Panc1 (cell line): ENCODE measurements at regions not wholly inside any gene's neighbourhood (a gene's known extent, or its start where the extent isn't known, plus 50 kb on each side); places are given as distances from the start of the nearest gene placed in this dataset.

Experiments used
- ATAC-seq: fragments of 200-7000 bp; cut with Tn5 transposase; 2 replicates; pipeline ENCODE4 v1.9.1; 2020; ENCODE audit warnings: mild to moderate bottlenecking, moderate library complexity
- BruUV-seq: library from RNA; stranded (reverse); fragments of 400-500 nt; replicated peaks from 2 replicates; lab custom pipeline; 2021; lab: Mats Ljungman, UMichigan
- CTCF ChIA-PET: fragments of 300-600 bp; sonication (Branson Sonifier 250); formaldehyde crosslinking; loops from one replicate; lab custom pipeline; 2022; ENCODE audit warnings: antibody characterized with exemption; lab: Charles Lee
- POLR2A ChIA-PET: fragments of 300-600 bp; sonication (Branson Sonifier 250); formaldehyde crosslinking; loops from one replicate; lab custom pipeline; 2022; ENCODE audit warnings: antibody characterized with exemption; lab: Charles Lee
- DNase-seq: peaks from one replicate; pipeline ENCODE4 v3.0.0-alpha.2; 2010; ENCODE audit warnings: low read depth, low spot score
- H3K27ac ChIP-seq: 2 replicates; pipeline ENCODE4 v1.5.1; 2011; ENCODE audit warnings: mild to moderate bottlenecking, low read length, inconsistent platforms
- H3K27me3 ChIP-seq: fragments of 200-500 bp; sonication (Bioruptor generic); 2 replicates; pipeline ENCODE4 v1.6.0; 2014; ENCODE audit warnings: low read length, inconsistent platforms; ENCODE audit not compliant: control insufficient read depth, insufficient read depth
- H3K36me3 ChIP-seq: fragments of 200-500 bp; sonication (Bioruptor generic); 2 replicates; pipeline ENCODE4 v1.5.1; 2014; ENCODE audit warnings: inconsistent platforms, mild to moderate bottlenecking, low read length, moderate library complexity; ENCODE audit not compliant: control insufficient read depth, insufficient read depth
- H3K4me1 ChIP-seq: 2 replicates; pipeline ENCODE4 v1.5.1; 2011; ENCODE audit warnings: inconsistent platforms, mild to moderate bottlenecking, low read length, moderate library complexity; ENCODE audit not compliant: control insufficient read depth, insufficient read depth
- H3K4me3 ChIP-seq, 2 experiments: 2 replicates each; pipeline ENCODE4 v1.5.1; 2011 to 2012; ENCODE audit warnings: low read depth in 2 of 2, low read length in 2 of 2, mild to moderate bottlenecking in 2 of 2, inconsistent platforms in 1 of 2, moderate library complexity in 1 of 2
- H3K9me3 ChIP-seq: fragments of 200-500 bp; sonication (Bioruptor generic); 2 replicates; pipeline ENCODE4 v1.5.1; 2014; ENCODE audit warnings: low read depth, mild to moderate bottlenecking, inconsistent platforms, low read length, moderate library complexity; ENCODE audit not compliant: control insufficient read depth, insufficient read depth
- CTCF ChIP-seq: fragments of 450-650 bp; IDR thresholded peaks from 2 replicates; pipeline ENCODE4 v1.5.1; 2017; ENCODE audit warnings: mild to moderate bottlenecking
- POLR2AphosphoS5 ChIP-seq: IDR thresholded peaks from 2 replicates; pipeline ENCODE4 v1.6.1; 2012; ENCODE audit warnings: mild to moderate bottlenecking, low read depth, low read length, moderate library complexity
- REST ChIP-seq, 2 experiments: IDR thresholded peaks; 2 replicates each; pipeline ENCODE4 v1.6.1; 2011 to 2012; ENCODE audit warnings: low read depth in 2 of 2, control low read depth in 1 of 2, low read length in 1 of 2, mild to moderate bottlenecking in 1 of 2, moderate library complexity in 1 of 2; ENCODE audit not compliant: insufficient read depth in 1 of 2
- SIN3A ChIP-seq: IDR thresholded peaks from 2 replicates; pipeline ENCODE4 v1.6.1; 2012; ENCODE audit warnings: low read depth, mild to moderate bottlenecking, low read length, moderate library complexity, borderline replicate concordance; ENCODE audit not compliant: insufficient read depth
- TCF7L2 ChIP-seq: IDR thresholded peaks from 2 replicates; pipeline ENCODE4 v1.6.1; 2011; ENCODE audit warnings: mild to moderate bottlenecking, low read depth, low read length, inconsistent platforms
- in situ Hi-C: cut with HindIII; loops from 2 replicates; pipeline ENCODE4 v1.10.0; 2016; ENCODE audit warnings: low sequenced_read_pairs, low pct_unique_long_range_greater_than_20kb
- intact Hi-C: fragments of 100-400 bp; cut with micrococcal nuclease; formaldehyde crosslinking; loops from one replicate; pipeline ENCODE4 v1.10.0; 2022; ENCODE audit not compliant: unreplicated experiment

- Histone ChIP-seq H3K36me3 (no peaks in the 10 kb centered on the region), H3K27ac (no peak overlapping the region), H3K4me1 (no peaks in the 10 kb centered on the region), H3K4me3 (no peak overlapping the region), H3K9me3 (no peaks in the 10 kb centered on the region), H3K27me3 (no peaks in the 10 kb centered on the region)
- DNase-seq: no peak
- no peak for TF ChIP-seq CTCF
- TF ChIP-seq POLR2AphosphoS5: no peak
- TF ChIP-seq REST (IDR thresholded peaks at IDR 0.05; ENCODE audit: insufficient read depth in 1 of 2, low read depth in 2 of 2, low read length in 1 of 2): no peak
- intact Hi-C loops: no loop called here
- BruUV-seq: no TSS peak
- ATAC-seq: no peak
- ChIA-PET CTCF (no interaction called here), POLR2A (no interaction called here)
- in situ Hi-C loops: no loop called here
These were observed 1041.1 kb upstream of the GBE1 start for GRCh38 chr3:82802501-82802900.

- intact Hi-C loops (no loop called here), in situ Hi-C loops (no loop called here)
- H3K27me3 ChIP-seq: no peaks in the 10 kb centered on the region
- H3K4me3 ChIP-seq: no peak overlapping the region
- H3K27ac ChIP-seq: no peak overlapping the region
- ChIA-PET CTCF (no interaction called here), POLR2A (no interaction called here)
- H3K4me1 ChIP-seq: no peaks in the 10 kb centered on the region
- DNase-seq (no peak), ATAC-seq (no peak)
- TF ChIP-seq CTCF: no peak
- no peak for TF ChIP-seq REST (IDR thresholded peaks at IDR 0.05; ENCODE audit: insufficient read depth in 1 of 2, low read depth in 2 of 2, low read length in 1 of 2)
- no peak for TF ChIP-seq POLR2AphosphoS5
- TF ChIP-seq TCF7L2: no peak
- no peak for TF ChIP-seq SIN3A
- H3K9me3 ChIP-seq: no peaks in the 10 kb centered on the region
- BruUV-seq: no TSS peak
- H3K36me3 ChIP-seq: no peaks in the 10 kb centered on the region
These were observed 1038.8 kb upstream of the GBE1 start for GRCh38 chr3:82800248-82800647.
